Bone marrow (tissue), 2 donors: ENCODE measurements at regions not wholly inside any gene's neighbourhood (a gene's known extent, or its start where the extent isn't known, plus 50 kb on each side); places are given as distances from the start of the nearest gene placed in this dataset.
"Not testable (repeated sequence)": the region's sequence is repeated elsewhere in the genome, so short reads cannot be mapped to it uniquely, and the experiment has no call there.

Source experiments
- DNase-seq, 2 donors: peaks; one replicate each; lab custom pipeline; 2025; lab: John Stamatoyannopoulos, UW

- DNase-seq: no peak
These were observed 55.9 kb downstream of the BHLHE40 start for GRCh38 chr3:5035113-5035512.

GRCh38 chr3:5035692-5036391, 56.6 kb downstream of the BHLHE40 start:
- no peak for DNase-seq

DNA sequence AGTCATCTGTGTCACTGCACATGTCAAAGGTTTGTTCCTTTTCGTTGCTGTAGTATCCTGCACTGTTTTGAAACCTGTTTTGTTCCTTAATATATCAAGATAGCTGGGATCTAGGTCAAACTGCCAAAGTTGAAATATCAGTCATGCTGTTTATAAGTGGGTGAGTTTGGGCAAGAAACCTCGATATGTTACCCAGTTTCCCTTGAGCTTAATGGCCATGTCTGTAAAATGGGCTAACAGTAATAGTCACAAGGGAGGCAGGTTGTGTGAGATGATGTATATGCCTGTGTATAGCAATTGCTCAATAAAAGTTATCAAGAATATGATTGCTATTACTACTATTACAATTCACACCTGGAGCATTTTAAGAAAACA, 57.1 kb downstream of the BHLHE40 start:
- no peak for DNase-seq

GRCh38 chr3:5036858-5037257, 57.6 kb downstream of the BHLHE40 start:
- DNase-seq: no peak

GRCh38 chr3:5039585-5039984, 60.3 kb downstream of the BHLHE40 start:
- DNase-seq: no peak

GRCh38 chr3:5041315-5041714, 62.1 kb downstream of the BHLHE40 start:
- no peak for DNase-seq

GRCh38 chr3:5045961-5046360, 66.7 kb downstream of the BHLHE40 start:
- DNase-seq: no peak

DNA sequence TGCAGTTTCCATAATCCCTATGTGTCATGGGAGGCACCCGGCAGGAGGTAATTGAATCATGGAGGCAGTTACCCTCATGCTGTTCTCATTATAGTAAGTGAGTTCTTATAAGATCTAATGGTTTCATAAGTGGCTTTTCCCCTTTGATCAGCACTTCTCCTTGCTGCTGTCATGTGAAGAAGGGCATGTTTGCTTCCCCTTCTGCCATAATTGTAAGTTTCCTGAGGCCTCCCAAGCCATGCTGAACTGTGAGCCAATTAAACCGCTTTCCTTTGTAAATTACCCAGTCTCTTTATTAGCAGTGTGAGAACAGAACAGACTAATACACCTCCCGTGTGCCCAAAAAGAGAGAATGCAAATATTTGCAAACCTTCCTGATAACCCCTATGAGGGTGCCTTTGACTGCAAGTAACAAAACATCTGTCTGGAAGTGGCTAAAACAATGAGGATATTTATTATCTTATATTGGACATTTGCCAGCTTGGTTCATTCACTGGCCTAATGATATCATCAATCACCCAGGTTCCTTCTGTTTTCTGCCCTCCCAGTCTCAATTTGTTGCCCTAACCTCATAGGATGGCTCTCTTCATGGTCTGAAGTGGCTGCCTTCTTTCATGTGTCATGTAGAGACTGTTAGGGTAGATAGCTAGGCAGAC, 68.7 kb downstream of the BHLHE40 start:
- no peak for DNase-seq

- no peak for DNase-seq
These were observed 70.3 kb upstream of the ARL8B start for GRCh38 chr3:5051772-5052171.

DNA sequence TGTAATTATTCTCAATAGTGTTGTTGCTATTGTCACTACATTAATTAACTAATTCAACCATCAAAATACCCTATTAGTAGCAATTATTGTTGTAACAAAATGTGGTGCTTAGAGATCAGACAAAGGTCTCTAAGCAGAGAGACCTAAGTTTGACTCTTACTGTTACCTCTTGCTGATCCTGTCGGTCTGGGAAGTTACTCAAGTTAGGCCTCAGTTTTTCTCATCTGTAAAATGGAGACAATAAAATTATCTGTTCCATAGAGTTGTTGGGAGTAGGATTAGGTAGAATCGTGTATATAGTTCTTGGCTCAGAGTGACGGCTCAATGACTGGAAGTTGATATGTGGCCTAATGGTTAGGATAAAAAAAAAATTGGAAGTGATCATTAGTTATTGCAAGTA, 69.8 kb upstream of the ARL8B start:
- no peak for DNase-seq

DNA sequence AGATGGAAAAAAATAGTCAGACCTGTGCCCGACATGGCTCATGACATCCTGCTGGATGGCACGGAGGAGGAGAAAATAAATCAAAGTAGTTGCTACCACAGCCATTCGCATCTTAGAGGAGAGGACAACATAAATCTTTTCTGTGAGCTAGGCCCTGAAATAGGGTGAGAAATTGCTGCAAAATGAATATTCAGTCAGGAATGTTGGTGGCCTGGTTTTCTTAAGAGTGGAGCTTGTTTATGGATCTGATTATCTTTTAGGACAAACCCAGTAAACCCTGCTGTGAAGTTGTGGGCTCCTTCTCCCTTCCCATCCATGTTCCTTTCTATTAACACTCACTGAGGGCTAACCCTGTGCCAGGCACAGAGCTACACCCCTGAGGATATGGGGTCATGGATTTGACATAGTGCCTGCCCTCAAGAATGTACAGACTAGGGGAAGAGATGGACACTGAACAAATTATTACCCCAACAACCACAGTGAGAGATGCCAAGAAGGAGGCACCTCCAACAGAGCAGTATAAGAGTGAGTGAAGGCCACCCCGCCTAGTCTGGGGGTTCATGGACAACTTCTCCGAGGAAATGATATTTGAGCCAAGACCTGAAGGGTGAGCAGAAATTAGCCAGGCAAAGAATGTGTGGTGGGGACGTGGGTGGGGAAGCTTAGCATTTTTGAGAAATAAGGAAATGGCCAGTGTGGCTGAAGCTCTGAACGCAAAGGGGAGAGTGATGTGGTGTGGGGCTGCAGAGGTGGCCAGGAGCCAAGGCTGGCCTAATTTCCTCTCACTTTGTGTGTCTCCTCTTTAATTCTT, 68.9 kb upstream of the ARL8B start:
- DNase-seq: no peak

GRCh38 chr3:5054098-5054497, 68.0 kb upstream of the ARL8B start:
- no peak for DNase-seq

- not testable (repeated sequence) for DNase-seq
These were observed 67.5 kb upstream of the ARL8B start for GRCh38 chr3:5054579-5054978.

DNA sequence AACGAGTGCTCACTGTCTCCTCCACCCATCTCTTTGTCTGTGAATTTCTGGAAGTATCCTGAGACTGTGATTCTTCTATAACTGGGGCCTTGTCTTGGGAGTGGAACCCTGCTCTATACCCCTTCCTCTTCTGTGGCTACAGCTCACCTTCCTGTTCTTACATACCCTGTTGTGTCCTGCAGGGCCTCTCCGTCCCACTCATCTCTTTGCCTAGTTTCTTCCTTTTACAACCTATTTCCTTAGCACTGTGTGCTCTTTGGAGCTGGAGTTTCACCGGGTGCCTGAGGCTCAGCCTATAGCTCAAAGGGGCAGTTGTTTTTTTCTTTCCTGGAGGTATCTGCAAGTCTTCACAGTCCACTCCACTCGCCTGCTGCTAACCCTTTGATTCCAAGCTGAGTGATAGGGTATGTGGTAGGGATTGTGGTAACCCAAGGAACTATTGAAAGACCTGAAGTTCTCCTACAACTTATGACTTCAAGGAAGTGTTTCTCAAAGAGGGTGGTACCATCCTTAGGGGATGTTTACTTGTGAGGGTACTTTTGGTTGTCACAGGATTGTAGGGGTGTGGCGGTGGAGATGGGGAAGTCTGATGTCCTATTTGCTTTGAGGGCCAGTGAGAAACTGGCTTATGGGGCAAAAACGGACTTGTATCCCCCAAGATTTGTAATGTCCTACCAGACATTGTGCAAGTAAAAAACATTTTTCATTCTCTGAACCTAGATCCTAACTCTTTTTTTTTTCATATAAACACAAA, 66.6 kb upstream of the ARL8B start:
- DNase-seq: peak in 1 of 2 donors; percentile 62

- no peak for DNase-seq
These were observed 66.0 kb upstream of the ARL8B start for GRCh38 chr3:5056111-5056391.

GRCh38 chr3:5057272-5057671, 64.8 kb upstream of the ARL8B start:
- no peak for DNase-seq

- DNase-seq: peak; percentile 13 to 73
These were observed 64.2 kb upstream of the ARL8B start for GRCh38 chr3:5057857-5058324.

DNA sequence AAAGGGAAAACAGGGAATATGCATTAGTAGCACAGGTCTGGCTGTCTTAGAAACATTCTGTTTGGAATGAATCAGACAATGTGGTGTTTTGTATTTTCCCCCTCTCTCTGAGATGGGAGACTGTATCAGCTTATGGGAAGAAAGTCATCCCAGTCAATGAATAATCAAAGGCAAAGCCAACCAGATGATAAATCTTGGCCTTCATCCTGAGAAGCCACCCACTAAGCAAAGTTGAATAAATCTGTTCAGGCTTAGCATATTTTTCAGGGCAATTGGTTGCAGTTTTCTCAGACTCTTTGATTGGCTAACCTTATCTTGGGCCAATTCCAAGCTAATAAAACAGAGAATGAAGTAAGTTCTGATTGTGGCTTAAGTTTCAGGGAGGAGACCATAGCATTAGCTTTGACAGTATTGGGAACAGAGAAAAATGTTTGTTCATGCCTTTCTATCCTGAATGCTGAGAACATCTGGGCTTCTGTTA, 63.6 kb upstream of the ARL8B start:
- no peak for DNase-seq

DNA sequence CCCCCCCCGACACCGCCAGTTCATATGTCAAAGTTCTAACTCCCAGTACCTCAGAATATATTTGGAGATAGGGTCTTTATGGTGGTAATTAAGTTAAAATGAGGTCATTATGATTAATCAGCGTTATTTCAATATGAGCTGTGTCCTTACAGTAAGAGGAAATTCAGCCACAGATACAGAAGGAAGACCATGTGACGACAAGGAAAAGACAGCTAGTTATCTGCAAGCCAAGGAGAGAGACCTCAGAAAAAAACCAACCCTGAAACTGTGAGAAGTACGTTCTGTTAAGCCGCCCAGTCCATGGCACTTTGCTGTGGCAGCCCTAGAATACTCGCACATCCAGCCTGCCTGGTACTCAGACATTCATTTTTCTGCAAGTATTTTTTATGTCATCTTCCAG, 62.3 kb upstream of the ARL8B start:
- DNase-seq: no peak

DNA sequence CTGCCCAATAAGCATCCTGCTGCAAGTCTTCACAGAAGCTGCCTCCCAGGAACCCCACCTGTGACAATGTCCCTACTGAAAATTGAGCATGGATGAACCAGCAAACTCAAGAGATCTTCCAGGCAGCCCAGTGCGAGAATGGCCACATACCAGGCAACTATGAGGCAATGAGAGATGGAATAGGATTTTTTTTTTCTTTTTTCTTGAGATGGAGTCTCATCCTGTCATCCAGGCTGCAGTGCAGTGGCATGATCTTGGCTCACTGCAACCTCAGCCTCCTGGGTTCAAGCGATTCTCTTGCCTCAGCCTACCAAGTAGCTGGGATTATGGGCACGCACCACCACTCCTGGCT, 60.9 kb upstream of the ARL8B start:
- DNase-seq: no peak

- no peak for DNase-seq
These were observed 58.4 kb upstream of the ARL8B start for GRCh38 chr3:5063724-5064123.

DNA sequence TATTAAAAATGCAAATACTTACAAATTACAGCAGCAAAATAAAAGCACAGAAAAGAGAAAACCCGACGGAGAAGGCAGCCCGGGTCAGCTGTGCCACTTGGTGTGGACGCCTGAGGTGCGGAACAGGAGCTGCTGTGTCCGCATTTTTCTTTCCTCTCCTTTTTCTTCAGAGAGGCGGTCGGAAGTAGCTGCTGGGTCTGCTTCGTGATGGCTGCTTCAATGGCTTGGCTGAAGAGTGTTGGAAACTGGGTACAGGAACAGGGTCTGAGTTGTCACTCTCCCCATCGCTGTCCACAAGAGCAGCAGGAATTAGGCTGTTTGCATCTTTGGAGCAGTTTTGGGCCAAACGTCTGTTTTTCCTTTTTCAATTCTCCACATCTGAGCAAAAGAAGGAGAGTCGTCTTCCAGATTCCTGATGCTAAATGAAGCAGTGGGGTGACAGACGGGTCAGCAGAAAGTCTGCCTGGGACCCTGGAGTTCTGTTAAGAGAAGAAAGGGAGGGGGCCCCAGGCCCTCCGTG, 53.5 kb upstream of the ARL8B start:
- no peak for DNase-seq
